COR-L47 (cell line): ENCODE measurements at regions not wholly inside any gene's neighbourhood (a gene's known extent, or its start where the extent isn't known, plus 50 kb on each side); places are given as distances from the start of the nearest gene placed in this dataset.

Experiments used
- DNase-seq: peaks from one replicate; lab custom pipeline; 2025; lab: John Stamatoyannopoulos, UW

DNA sequence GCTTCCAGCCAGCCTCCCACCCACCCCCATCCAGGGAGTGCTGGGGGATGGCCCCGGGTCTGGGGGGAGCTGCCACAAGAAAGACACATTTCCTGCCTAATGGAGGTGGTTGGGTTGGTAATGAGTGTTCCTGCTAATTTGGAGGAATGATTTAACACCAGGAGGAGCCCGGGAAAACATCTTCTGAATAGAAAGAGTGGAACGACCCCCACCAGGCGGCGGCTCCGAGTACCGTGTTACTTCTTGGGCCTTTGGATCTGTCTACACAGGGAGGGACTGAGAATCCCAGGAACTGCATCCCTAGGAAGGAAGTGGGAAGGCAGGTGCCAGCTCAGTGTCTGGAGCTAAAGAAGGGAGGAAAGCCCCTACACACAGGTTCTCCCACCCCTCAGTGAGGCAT is 64.6 kb downstream of the TSPAN17 start:
- DNase-seq, result no peak

GRCh38 chr5:176712546-176713304 is 65.4 kb downstream of the TSPAN17 start:
- DNase-seq, result no peak

DNA sequence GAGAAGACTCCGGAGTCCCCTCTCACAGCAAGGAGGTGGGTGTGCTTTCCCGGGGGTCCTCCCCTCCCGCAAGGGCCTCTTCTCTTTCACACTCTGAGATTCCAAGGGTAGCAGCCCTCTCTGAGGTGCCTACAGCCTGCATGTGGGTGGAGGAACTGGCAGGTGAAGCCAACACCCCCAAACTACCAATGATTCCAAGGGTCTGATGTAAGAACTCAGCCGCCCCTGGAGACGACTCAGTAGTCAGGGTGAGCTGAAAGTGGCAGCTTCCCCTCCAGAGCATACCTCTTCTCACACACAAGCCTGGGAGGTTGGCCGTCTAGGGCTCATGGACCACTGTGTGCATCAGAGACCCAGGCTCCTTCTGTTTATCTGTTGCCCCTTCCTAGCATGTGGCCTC is 66.1 kb downstream of the TSPAN17 start:
- DNase-seq, result no peak

- DNase-seq, result no peak
Measured at GRCh38 chr5:176714067-176714466, 66.8 kb downstream of the TSPAN17 start.

DNA sequence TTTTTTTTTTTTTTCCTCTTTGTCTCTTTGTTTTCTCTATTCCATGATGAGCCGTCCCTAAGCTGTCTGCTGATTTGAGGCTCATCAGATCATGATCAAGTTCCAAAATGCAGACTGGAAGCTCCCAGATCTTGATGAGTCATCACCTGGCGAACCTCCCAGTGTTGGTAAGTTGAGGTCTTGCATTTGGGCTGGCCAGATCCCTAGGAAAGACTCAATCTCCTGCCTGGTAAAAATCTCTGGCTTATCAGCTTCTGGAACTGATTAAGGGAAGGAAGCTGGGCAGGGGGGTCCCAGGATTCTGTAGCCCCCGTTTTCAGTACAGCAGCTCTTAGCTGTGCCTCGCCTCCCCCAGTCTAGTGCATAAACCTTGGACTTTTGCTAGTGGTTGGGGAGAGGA is 69.0 kb downstream of the TSPAN17 start:
- peak; percentile 65 for DNase-seq

DNA sequence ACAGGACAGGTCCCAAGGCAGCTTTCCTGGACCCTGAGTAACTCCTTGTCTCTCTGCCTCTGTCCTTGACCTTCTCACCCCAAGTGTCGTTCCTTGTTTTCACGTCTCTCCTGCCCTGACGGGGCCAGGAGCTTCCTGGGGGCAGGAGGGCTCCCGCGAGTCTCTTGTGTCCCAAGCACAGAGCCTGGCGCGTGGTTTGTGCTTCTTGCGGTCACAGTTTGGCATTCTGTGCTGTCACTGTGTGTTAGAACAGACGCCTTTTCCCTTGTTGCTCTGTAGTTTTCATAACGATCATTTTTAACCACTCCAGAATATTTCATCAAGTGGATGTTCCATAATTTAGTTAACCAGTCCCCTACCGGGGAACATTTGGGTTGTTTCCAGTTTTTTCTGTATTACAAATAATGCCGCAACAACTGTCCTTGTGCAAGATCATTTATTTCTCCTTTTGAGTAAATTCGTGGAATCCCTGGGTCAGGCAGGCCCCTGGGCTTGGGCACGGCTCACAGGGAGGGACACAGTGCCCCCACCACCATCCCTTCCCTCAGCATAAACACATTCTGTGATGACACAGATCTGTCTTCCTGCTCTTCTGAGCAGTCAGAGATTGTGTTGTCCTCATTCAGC is 71.9 kb downstream of the TSPAN17 start:
- no peak for DNase-seq

DNA sequence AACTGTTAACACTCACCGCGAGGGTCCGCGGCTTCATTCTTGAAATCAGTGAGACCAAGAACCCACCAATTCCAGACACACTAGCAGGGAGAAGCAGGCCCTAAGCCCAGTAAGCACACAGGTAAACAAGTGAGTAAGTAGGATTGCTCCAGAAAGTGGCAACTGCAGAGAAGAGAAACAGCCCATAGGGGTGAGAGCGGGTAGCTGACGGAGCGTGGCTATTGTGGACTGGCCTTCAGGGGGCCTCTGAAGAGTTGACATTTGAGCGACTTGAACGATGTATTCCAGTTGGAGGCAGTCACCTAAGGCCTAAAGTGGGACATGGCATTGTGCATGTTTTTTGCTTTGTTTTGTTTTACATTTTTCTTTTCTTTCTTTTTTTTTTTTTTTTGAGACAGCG is 74.2 kb downstream of the TSPAN17 start:
- DNase-seq, result no peak

DNA sequence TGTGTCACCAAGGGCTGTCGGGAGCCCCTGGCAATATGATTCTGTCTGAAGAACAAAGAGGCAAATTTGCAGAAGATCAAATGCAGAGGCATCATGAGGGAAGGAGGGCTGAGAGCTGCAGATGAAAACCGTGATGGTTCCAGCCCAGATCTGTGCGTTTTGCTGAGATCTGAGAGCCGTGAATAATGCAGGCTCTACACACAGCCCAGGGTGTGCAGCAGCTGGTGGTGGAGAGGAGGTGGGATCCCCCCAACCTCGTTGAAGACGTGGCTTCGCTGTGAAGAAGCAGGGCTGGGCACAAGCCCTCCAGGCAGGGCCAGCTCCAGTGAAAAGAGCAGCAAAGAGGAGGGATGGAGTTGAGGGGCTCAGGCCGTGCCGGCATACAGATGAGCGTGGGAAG is 75.5 kb downstream of the TSPAN17 start:
- DNase-seq, result no peak

DNA sequence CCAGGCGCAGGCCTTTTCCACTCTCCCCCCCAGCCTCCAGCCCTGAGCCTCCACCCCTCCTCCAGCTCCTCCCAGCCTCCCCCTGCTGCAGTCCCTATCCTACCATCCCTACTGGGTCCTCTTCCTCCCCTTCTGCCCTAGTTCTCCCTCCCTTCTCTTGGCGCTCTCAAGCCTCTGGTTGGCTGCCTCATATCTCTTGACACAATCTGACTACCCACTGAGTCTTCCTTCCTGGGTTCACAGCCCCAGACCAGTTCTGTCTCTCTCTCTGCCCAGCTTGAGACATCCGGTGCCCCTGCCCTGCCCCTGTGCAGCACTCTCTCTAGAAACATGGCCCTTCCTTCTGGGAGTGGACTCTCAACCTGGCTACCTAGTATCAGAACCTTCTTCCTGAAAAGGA is 76.2 kb downstream of the TSPAN17 start:
- DNase-seq, result no peak

- peak; percentile 58 for DNase-seq
Measured at GRCh38 chr5:176724472-176724871, 77.2 kb downstream of the TSPAN17 start.

DNA sequence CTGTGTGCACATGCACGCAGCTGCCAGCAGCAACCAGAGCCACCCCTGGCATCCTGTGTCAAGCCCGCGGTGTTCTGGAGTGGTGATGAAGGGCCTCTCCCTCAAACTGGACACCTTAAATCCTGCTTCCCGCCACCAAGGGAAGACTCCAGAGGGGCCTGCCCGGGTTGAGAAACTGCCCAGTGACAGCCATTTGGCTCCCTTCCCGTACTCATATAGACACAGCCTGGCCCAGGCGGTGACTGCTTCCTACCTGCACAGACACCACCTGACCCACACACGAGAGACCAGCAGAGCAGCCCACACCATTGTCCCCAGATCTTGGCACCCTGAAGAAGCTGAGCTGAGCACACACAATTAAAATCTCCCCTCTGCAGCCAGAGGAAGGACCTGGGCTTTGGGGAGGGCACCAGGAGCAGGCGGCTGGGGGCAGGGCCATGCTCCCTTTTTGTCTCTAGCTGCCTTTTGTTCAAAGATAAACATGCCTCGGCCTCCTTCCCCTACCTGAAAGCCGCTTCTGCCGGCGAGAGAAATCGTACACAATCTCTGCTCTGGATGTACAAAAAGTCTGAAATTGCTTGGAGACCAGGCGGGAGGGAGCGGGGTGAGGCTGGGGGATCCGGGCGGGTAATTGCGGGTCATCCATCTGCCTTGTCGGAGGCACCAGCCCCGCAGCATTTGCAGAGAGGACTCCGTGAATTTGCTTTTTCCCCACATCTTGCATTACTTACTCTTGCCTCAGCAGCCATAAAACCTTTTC is 78.4 kb downstream of the TSPAN17 start:
- DNase-seq, result peak; percentile 85

DNA sequence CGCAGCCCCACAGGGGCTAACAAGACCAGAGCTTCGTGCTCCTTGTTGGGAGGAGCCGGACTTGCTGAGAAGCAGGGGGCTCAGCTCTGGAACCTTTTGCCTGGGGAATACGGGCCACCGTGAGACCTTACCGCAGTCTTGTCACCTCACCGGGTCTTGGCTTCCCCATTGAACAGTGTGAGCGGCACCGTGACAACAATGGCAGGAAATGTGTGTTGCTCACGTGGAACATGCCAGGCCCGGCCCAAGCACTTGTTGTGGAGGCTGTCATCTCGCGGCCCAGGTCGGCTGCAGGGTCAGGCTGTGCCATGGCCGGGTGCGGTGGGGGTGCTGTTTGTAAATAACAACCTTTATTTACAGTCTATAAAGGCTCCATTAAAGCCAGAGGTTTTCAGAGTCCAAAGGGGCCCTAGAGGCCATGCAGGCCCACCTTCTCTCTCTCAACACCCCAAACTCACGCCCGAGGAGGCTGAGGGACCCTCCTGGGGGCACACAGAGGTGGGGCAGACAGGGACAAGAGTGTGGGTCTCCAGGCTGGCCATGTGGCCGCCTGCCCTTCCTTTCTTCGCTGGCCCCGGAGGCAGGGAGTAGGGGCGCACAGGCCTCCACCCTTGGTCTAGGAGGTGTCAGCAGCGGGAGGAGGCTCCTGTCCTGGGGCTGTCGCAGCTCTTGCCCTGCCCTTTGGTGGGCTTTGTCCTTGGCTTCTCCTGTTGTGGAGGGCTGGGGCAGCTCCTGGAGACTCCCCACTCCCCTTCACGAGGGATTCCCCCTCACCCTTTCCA is 79.7 kb downstream of the TSPAN17 start:
- DNase-seq, result no peak

DNA sequence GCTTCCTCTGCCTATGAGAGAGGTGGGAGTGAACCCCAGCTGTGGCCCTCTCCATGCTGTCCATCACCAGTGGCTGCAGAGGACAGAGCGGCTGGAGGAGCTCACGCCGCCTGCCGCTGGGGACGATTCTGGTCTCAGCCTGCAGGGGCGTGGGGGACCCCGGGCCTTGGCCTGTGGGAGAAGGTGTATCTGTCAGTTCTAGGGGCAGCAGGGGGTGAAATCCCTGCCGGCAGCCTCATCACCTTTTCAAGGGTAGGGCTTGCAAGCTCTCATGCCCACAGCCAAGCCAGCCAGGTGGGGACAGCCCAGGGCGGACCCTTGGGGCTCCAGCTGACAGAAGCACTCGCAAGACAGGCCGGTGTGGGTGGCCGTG is 80.2 kb downstream of the TSPAN17 start:
- no peak for DNase-seq

GRCh38 chr5:176727983-176728675 is 80.8 kb downstream of the TSPAN17 start:
- no peak for DNase-seq

DNA sequence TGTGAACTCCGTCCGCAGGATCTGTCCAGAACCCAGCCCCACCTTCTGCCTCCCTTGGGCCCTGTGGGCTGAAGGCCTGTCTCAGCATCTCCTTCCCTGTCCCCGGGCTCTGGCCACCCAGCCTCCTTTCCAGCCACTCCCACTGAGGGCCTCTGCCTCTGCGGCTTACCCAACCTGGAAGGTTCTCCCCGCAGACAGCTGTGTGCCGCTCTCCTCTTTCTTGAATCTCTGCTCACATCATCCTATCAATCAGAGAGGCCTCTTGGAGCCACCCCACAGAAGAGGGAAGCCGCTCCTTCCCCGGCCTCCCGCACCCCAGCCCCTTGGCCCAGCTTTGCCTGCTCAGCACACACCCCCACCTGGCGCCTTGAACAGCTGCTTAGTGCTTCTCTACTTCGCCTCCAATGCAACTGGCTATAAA is 81.5 kb upstream of the UNC5A start:
- DNase-seq, result no peak

GRCh38 chr5:176730815-176731475 is 79.4 kb upstream of the UNC5A start:
- DNase-seq, result no peak

- no peak for DNase-seq
Measured at GRCh38 chr5:176731506-176732160, 78.7 kb upstream of the UNC5A start.

DNA sequence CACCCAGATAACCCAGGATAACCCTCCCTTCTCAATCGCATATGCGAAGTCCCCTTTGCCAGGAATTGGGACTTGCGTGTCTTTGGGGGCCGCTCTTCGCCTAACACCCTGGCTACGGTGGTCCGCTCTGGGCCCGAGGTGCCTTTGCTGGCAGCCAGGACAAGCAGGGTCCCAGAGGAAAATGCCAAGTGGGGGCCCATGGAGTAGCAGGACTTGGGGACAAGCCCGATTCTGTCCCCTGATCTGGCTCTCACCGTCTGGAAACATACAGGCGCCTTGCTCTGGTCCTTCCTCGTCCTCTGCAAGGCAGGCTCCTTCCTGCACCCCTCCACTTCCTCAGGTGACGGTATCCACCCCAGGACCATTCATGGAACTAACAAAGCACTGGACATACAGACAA is 78.1 kb upstream of the UNC5A start:
- DNase-seq, result no peak

DNA sequence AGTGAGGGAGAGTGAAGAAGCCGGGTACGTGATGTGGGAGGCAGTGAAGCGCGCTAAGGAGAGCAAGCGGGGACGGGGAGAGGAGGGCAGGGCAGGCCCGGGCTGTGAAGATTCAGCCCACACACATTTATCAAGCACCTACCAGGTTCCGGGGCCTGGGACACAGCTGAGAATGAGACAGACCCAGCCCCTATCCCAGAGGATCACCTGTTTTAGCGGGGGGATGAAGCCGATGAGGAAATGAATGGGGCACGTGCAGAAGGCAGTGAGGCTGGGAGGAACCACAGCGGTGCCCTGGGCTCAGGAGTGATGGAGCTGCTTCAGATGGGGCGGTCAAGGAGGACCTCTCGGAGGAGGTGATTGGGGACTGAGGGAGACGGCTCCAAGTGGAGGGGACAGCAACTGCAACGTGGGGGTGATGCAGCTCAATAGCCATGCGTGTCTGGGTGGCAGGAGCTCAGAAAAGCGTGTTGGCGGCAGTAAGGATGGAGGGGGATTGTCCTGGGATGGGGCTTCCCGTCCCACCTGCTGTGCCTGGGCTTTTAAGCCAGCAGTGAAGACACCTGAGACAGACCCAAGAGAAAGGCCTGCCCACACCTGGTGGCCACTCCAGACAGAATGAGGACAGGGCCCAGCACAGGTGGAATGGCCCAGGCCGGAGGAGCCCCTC is 77.5 kb upstream of the UNC5A start:
- no peak for DNase-seq
